KMS-11 (cell line): ENCODE measurements at regions not wholly inside any gene's neighbourhood (a gene's known extent, or its start where the extent isn't known, plus 50 kb on each side); places are given as distances from the start of the nearest gene placed in this dataset.

Source experiments
- H2AFZ ChIP-seq: fragments of 200-600 bp; sonication (generic); 2 replicates; pipeline ENCODE4 v1.6.1; 2016; ENCODE audit warnings: antibody characterized with exemption, mixed run types, low read depth
- H3K27ac ChIP-seq: fragments of 200-600 bp; sonication (generic); 2 replicates; pipeline ENCODE4 v1.6.1; 2016; ENCODE audit warnings: mild to moderate bottlenecking, mixed run types
- H3K27me3 ChIP-seq: fragments of 200-600 bp; sonication (generic); 2 replicates; pipeline ENCODE4 v1.6.1; 2017; ENCODE audit warnings: mild to moderate bottlenecking, low read depth, mixed run types, moderate library complexity; ENCODE audit not compliant: insufficient read depth
- H3K36me3 ChIP-seq: fragments of 200-600 bp; sonication (generic); 2 replicates; pipeline ENCODE4 v1.6.1; 2017; ENCODE audit warnings: mild to moderate bottlenecking, mixed run types; ENCODE audit not compliant: insufficient read depth
- H3K4me1 ChIP-seq: fragments of 200-600 bp; sonication (generic); 2 replicates; pipeline ENCODE4 v1.6.1; 2016; ENCODE audit warnings: mild to moderate bottlenecking, low read depth, mixed run types; ENCODE audit not compliant: poor library complexity, severe bottlenecking
- H3K4me2 ChIP-seq: fragments of 200-600 bp; sonication (generic); 2 replicates; pipeline ENCODE4 v1.7.0; 2016; ENCODE audit warnings: mild to moderate bottlenecking, mixed run types
- H3K4me3 ChIP-seq: fragments of 200-600 bp; sonication (generic); IDR thresholded peaks from 2 replicates; pipeline ENCODE4 v1.6.1; 2017; ENCODE audit warnings: low read depth, low read length, mixed read lengths; ENCODE audit not compliant: insufficient read depth
- H3K79me2 ChIP-seq: fragments of 200-600 bp; sonication (generic); 2 replicates; pipeline ENCODE4 v1.6.1; 2016; ENCODE audit warnings: low read depth, mixed run types; ENCODE audit not compliant: insufficient read depth
- H3K9ac ChIP-seq: fragments of 200-600 bp; sonication (generic); 2 replicates; pipeline ENCODE4 v1.6.1; 2016; ENCODE audit warnings: mild to moderate bottlenecking, mixed run types
- H4K20me1 ChIP-seq: fragments of 200-600 bp; sonication (generic); 2 replicates; pipeline ENCODE4 v1.6.1; 2016; ENCODE audit warnings: mild to moderate bottlenecking, mixed run types; ENCODE audit not compliant: insufficient read depth
- TF ChIP-seq, protein P1 (sequence below): fragments of 200-600 bp; sonication (generic); conservative IDR thresholded peaks from 2 replicates; pipeline ENCODE4 v1.6.1; 2017; ENCODE audit warnings: low read depth, mild to moderate bottlenecking, antibody characterized with exemption, low read length, moderate library complexity, mixed read lengths

- Histone ChIP-seq H3K27me3 (no peaks in the 10 kb centered on the region), H3K4me1 (no peaks in the 10 kb centered on the region), H3K36me3 (no peaks in the 10 kb centered on the region), H4K20me1 (no peaks in the 10 kb centered on the region), H2AFZ (no peak overlapping the region), H3K4me2 (no peak overlapping the region), H3K4me3 (no peak overlapping the region), H3K79me2 (no peaks in the 10 kb centered on the region), H3K27ac (no peak overlapping the region), H3K9ac (no peak overlapping the region)
- TF ChIP-seq, protein P1, sequence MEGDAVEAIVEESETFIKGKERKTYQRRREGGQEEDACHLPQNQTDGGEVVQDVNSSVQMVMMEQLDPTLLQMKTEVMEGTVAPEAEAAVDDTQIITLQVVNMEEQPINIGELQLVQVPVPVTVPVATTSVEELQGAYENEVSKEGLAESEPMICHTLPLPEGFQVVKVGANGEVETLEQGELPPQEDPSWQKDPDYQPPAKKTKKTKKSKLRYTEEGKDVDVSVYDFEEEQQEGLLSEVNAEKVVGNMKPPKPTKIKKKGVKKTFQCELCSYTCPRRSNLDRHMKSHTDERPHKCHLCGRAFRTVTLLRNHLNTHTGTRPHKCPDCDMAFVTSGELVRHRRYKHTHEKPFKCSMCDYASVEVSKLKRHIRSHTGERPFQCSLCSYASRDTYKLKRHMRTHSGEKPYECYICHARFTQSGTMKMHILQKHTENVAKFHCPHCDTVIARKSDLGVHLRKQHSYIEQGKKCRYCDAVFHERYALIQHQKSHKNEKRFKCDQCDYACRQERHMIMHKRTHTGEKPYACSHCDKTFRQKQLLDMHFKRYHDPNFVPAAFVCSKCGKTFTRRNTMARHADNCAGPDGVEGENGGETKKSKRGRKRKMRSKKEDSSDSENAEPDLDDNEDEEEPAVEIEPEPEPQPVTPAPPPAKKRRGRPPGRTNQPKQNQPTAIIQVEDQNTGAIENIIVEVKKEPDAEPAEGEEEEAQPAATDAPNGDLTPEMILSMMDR: no peak
Measured at GRCh38 chr1:209143916-209144315, 439.6 kb upstream of the CAMK1G start.

DNA sequence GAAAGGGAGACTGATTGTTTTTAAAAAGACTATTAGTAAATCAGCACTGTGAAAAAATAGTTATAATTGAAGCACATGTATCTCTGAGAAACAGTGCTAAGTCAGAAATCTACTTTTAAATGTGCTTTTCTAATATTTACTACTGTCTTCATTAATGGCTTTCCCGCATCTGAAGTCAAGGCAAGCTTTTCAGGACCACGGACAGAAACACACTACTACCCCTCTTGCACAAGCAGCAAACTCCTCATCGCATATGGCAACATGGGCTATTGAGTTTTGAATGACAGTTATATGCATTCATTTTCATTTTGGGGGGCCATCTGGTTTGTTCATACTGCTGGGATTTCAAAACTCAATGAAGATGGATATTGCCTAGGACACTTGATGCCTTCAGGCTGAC is 433.4 kb upstream of the CAMK1G start:
- TF ChIP-seq, protein P1: no peak
- no peaks in the 10 kb centered on the region for H3K36me3 ChIP-seq
- H3K79me2 ChIP-seq: no peaks in the 10 kb centered on the region
- H3K9ac ChIP-seq: no peak overlapping the region
- H2AFZ ChIP-seq: no peak overlapping the region
- no peaks in the 10 kb centered on the region for H4K20me1 ChIP-seq
- H3K4me1 ChIP-seq: no peaks in the 10 kb centered on the region
- H3K4me2 ChIP-seq: no peak overlapping the region
- no peak overlapping the region for H3K4me3 ChIP-seq
- no peaks in the 10 kb centered on the region for H3K27me3 ChIP-seq
- H3K27ac ChIP-seq: no peak overlapping the region

- Histone ChIP-seq H3K27me3 (no peaks in the 10 kb centered on the region), H3K4me2 (no peak overlapping the region), H4K20me1 (no peaks in the 10 kb centered on the region), H3K4me3 (no peak overlapping the region), H2AFZ (no peak overlapping the region), H3K9ac (no peak overlapping the region), H3K4me1 (no peaks in the 10 kb centered on the region), H3K79me2 (no peaks in the 10 kb centered on the region), H3K36me3 (no peaks in the 10 kb centered on the region), H3K27ac (no peak overlapping the region)
- TF ChIP-seq, protein P1: no peak
Measured at GRCh38 chr1:209153411-209153810, 430.1 kb upstream of the CAMK1G start.

- H3K4me1 ChIP-seq: no peaks in the 10 kb centered on the region
- H3K9ac ChIP-seq: no peak overlapping the region
- H3K4me3 ChIP-seq: no peak overlapping the region
- TF ChIP-seq, protein P1: no peak
- H3K36me3 ChIP-seq: no peaks in the 10 kb centered on the region
- H2AFZ ChIP-seq: no peak overlapping the region
- H3K4me2 ChIP-seq: no peak overlapping the region
- H3K27ac ChIP-seq: no peak overlapping the region
- no peaks in the 10 kb centered on the region for H4K20me1 ChIP-seq
- no peaks in the 10 kb centered on the region for H3K27me3 ChIP-seq
- H3K79me2 ChIP-seq: no peaks in the 10 kb centered on the region
Measured at GRCh38 chr1:209154912-209155311, 428.6 kb upstream of the CAMK1G start.
